ENCODE measurements at regions not wholly inside any gene's neighbourhood (a gene's known extent, or its start where the extent isn't known, plus 50 kb on each side); places are given as distances from the start of the nearest gene placed in this dataset.
"Not testable (repeated sequence)": the region's sequence is repeated elsewhere in the genome, so short reads cannot be mapped to it uniquely, and the experiment has no call there.

GRCh38 chr5:92552206-92553160, 1028.5 kb downstream of the NR2F1-AS1 start:
- TF ChIP-seq CTCF (IDR thresholded peaks at IDR 0.05; ENCODE audit: low read depth, low read length) (no peak), MYC (IDR thresholded peaks at IDR 0.05; ENCODE audit: low read depth, low read length) (no peak), POLR2A (IDR thresholded peaks at IDR 0.05; ENCODE audit: extremely low read depth, insufficient read length) (no peak), MAX (IDR thresholded peaks at IDR 0.05; ENCODE audit: low read depth, low read length) (no peak)
- peak; percentile 49 for DNase-seq (ENCODE audit: low read depth)
- no peak overlapping the region for H3K4me3 ChIP-seq (ENCODE audit: low read depth, low read length)

DNA sequence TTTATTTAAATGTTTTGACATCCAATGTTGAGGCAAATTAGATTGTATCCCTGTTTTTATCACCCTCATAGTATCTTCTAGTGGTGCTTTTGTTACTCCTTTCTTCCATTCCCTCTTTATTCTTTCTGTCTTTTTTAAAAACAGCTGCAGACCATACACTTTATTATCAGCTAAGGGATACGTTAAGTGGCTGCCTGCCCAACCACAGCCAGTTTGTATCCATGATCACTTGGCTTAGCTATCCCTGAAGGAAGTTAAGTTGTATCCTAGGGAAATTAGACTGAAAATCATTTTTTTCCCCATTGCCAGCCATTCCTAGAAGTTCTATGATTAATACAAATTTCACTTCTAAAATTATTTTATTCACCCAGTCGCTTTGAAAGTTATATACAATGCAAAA, 1032.7 kb downstream of the NR2F1-AS1 start:
- TF ChIP-seq POLR2A (IDR thresholded peaks at IDR 0.05; ENCODE audit: extremely low read depth, insufficient read length) = no peak
- TF ChIP-seq CTCF (IDR thresholded peaks at IDR 0.05; ENCODE audit: low read depth, low read length) = no peak
- TF ChIP-seq MYC (IDR thresholded peaks at IDR 0.05; ENCODE audit: low read depth, low read length) = no peak
- no peak for TF ChIP-seq MAX (IDR thresholded peaks at IDR 0.05; ENCODE audit: low read depth, low read length)
- no peak for DNase-seq (ENCODE audit: low read depth)
- H3K4me3 ChIP-seq (ENCODE audit: low read depth, low read length) = no peak overlapping the region

DNA sequence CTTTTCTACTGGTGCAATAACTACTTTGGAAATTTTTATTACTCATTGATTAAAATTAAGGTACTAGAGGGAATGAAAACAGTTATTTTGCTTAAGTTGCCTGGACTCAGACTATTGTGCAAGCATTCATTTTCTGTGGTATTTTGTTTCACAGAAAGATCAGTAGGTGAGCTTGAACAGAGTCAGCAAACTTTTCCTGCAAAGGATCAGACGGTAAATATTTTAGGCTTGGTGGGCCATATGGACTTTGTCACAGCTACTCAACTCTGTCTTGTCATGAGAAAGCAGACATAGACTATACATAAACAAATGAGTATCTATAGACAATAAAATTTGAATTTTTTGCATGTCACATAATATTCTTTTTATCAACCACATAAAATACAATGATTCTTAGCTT, 1036.4 kb downstream of the NR2F1-AS1 start:
- no peak overlapping the region for H3K4me3 ChIP-seq (ENCODE audit: low read depth, low read length)
- no peak for DNase-seq (ENCODE audit: low read depth)
- TF ChIP-seq MYC (IDR thresholded peaks at IDR 0.05; ENCODE audit: low read depth, low read length) (no peak), POLR2A (IDR thresholded peaks at IDR 0.05; ENCODE audit: extremely low read depth, insufficient read length) (no peak), MAX (IDR thresholded peaks at IDR 0.05; ENCODE audit: low read depth, low read length) (no peak), CTCF (IDR thresholded peaks at IDR 0.05; ENCODE audit: low read depth, low read length) (no peak)

DNA sequence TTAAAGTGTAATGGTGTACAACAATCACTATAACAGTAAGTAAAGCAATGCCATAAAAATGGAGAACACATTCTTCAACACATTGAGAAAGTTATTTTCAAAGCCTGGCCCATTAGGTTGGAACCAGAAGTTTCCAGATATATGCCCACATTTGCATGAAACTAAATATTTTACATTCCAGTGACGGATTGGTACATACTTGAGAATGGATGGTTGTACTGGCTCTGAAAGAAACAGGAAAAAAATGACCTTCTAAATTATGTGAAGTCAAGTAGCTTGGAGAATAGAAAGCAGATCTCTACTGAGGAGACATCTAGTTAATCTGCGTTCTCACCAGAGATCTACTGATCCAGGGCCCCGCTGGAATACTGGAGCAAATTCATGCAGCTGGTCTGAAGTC, 1037.0 kb downstream of the NR2F1-AS1 start:
- DNase-seq (ENCODE audit: low read depth) = no peak
- no peak overlapping the region for H3K4me3 ChIP-seq (ENCODE audit: low read depth, low read length)
- no peak for TF ChIP-seq CTCF (IDR thresholded peaks at IDR 0.05; ENCODE audit: low read depth, low read length)
- no peak for TF ChIP-seq MAX (IDR thresholded peaks at IDR 0.05; ENCODE audit: low read depth, low read length)
- TF ChIP-seq POLR2A (IDR thresholded peaks at IDR 0.05; ENCODE audit: extremely low read depth, insufficient read length) = no peak
- TF ChIP-seq MYC (IDR thresholded peaks at IDR 0.05; ENCODE audit: low read depth, low read length) = no peak

DNA sequence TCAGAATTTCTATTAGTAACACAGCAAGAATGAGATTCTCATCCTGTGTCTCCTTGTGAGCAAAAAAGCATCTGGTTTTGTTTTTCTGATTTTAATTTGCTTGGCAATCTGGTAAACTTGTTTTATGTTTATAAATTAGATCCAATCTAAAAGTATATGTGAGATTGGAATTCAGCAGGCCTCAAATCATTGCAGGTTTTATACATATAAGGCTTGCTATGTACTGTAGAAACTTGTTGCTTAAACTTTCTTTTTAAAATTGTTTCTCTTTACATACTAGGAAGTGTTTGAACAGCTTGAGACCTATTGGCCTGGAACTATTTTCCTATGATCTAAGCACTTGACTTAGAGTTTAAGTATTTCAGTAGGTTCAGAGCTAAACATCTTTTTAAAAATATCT, 1037.8 kb downstream of the NR2F1-AS1 start:
- no peak overlapping the region for H3K4me3 ChIP-seq (ENCODE audit: low read depth, low read length)
- DNase-seq (ENCODE audit: low read depth) = no peak
- TF ChIP-seq POLR2A (IDR thresholded peaks at IDR 0.05; ENCODE audit: extremely low read depth, insufficient read length) (no peak), MAX (IDR thresholded peaks at IDR 0.05; ENCODE audit: low read depth, low read length) (no peak), CTCF (IDR thresholded peaks at IDR 0.05; ENCODE audit: low read depth, low read length) (no peak), MYC (IDR thresholded peaks at IDR 0.05; ENCODE audit: low read depth, low read length) (no peak)

GRCh38 chr5:92542017-92542416, 1039.0 kb downstream of the NR2F1-AS1 start:
- H3K4me3 ChIP-seq (ENCODE audit: low read depth, low read length); DNase-seq (ENCODE audit: low read depth): not testable (repeated sequence)

Data from NB4 (cell line).